Duodenal mucosa (tissue), 2 donors: ENCODE measurements at regions not wholly inside any gene's neighbourhood (a gene's known extent, or its start where the extent isn't known, plus 50 kb on each side); places are given as distances from the start of the nearest gene placed in this dataset.

Source experiments
- H3K27ac ChIP-seq: one replicate; pipeline ENCODE4 v1.7.0; 2013; ENCODE audit warnings: low read depth, low read length
- H3K27me3 ChIP-seq, 2 donors: one replicate each; pipeline ENCODE4 v1.7.0; 2013; ENCODE audit warnings: low read length in 2 of 2, control low read depth in 1 of 2; ENCODE audit not compliant: insufficient read depth in 2 of 2, control insufficient read depth in 1 of 2
- H3K36me3 ChIP-seq, 2 donors: one replicate each; pipeline ENCODE4 v1.7.0; 2013; ENCODE audit warnings: low read length in 2 of 2, control low read depth in 1 of 2; ENCODE audit not compliant: insufficient read depth in 2 of 2, control insufficient read depth in 1 of 2
- H3K4me1 ChIP-seq, 2 donors: one replicate each; pipeline ENCODE4 v1.7.0; 2013; ENCODE audit warnings: low read length in 2 of 2, control low read depth in 1 of 2; ENCODE audit not compliant: insufficient read depth in 2 of 2, control insufficient read depth in 1 of 2
- H3K4me3 ChIP-seq, 2 donors: one replicate each; pipeline ENCODE4 v1.7.0; 2013; ENCODE audit warnings: low read length in 2 of 2, low read depth in 1 of 2
- H3K9ac ChIP-seq, 2 donors: one replicate each; pipeline ENCODE4 v1.7.0; 2013; ENCODE audit warnings: low read length in 2 of 2, low read depth in 1 of 2
- H3K9me3 ChIP-seq, 2 donors: one replicate each; pipeline ENCODE4 v1.7.0; 2013; ENCODE audit warnings: low read length in 2 of 2, control low read depth in 1 of 2; ENCODE audit not compliant: control insufficient read depth in 1 of 2

DNA sequence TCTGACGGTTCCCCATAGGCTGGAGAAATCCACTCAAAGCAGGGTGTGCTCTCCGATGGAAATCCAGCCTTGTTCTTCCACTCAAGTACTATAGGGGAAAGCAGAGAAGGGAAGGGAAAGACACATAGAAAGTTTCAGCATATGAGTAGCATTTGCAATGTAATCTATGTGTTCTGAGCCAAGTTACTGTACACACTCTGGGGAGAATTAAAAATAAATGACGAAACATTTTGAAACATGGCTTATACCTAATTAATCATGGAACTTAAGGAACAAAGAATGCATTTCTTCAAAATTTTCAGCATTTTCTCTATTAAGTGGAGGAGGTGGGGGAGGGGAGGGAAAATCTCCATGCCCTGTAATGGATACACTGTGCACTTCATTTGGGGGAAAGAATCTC, 198.1 kb upstream of the HABP2 start:
- Histone ChIP-seq H3K9me3 (no peaks in the 10 kb centered on the region), H3K4me1 (no peaks in the 10 kb centered on the region), H3K36me3 (no peaks in the 10 kb centered on the region), H3K27ac (no peak overlapping the region), H3K4me3 (no peak overlapping the region), H3K27me3 (no peaks in the 10 kb centered on the region), H3K9ac (no peak overlapping the region)

DNA sequence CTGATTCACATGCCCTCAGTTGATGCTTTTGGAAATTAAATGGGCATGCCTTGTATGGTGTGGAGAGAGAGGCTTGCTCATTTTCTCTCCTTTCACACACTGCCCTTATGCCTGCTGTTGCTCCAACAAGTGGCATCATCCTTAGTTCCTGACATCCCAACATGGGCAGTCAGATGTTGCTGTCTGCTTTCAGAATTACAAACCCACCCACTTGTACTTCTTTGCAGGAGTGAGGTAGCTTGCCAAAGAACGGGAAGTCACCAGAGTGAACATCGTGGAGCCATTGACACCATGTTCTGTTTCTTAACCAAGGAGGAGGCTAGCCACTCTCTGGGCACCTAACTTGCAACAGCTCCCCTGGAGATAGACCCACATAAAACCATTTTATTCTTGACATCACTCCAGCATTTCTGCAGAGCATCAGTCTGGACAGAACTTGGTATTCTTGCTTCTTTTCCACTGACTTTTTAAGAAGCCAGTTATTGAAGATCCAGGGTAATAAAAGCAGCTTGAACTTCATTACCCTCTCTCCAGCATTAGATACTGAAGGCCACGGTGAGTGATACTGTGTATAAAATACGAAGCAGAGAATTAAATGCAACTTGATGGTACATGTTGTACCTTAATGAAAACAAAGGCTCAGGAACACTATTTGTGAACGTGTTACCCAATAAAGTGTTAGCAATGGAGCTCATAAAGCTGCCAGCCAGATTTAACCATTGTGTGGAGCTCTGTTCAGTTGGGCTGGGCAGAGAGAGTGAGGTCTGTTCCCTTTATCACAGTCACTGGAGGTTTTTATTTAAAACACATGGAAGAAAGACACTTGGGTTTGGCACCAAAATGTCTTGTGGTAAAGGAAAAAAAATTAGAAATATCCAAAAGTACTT, 195.8 kb upstream of the HABP2 start:
- Histone ChIP-seq H3K9ac (no peak overlapping the region), H3K27me3 (no peaks in the 10 kb centered on the region), H3K27ac (no peak overlapping the region), H3K36me3 (no peaks in the 10 kb centered on the region), H3K4me1 (no peaks in the 10 kb centered on the region), H3K9me3 (no peaks in the 10 kb centered on the region), H3K4me3 (no peak overlapping the region)

DNA sequence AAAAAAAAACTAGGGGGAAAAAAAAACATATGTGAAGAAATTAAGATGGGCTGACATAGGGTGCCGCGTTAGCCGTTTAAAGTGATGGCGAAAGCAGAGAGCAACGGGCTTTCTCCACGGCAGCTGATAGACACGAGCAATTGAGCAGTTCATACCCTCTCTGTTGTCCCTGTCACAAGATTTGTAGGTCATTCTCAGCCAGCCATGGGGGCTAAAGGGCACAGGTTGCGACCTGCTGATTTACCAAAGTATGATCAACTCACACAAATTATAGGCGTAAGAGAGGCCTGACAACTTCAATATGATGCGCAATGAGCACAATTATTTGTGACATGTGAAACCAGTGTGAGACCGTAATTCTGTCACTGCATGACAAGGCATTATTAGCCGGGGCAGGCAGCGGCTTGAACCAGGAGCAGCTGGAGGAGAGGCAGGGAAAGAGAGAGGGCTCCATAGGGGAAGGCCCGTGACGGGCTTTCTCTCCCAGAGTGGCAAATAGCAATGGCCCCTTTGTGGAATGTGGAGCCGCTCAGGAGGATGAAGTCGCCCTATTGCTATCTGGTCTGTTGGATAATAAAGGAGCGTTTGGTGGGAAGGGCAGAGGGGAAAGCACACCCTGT, 195.1 kb upstream of the HABP2 start:
- H3K36me3 ChIP-seq, result no peaks in the 10 kb centered on the region
- no peak overlapping the region for H3K9ac ChIP-seq
- no peaks in the 10 kb centered on the region for H3K9me3 ChIP-seq
- H3K4me1 ChIP-seq, result no peaks in the 10 kb centered on the region
- no peak overlapping the region for H3K27ac ChIP-seq
- H3K27me3 ChIP-seq, result no peaks in the 10 kb centered on the region
- no peak overlapping the region for H3K4me3 ChIP-seq

DNA sequence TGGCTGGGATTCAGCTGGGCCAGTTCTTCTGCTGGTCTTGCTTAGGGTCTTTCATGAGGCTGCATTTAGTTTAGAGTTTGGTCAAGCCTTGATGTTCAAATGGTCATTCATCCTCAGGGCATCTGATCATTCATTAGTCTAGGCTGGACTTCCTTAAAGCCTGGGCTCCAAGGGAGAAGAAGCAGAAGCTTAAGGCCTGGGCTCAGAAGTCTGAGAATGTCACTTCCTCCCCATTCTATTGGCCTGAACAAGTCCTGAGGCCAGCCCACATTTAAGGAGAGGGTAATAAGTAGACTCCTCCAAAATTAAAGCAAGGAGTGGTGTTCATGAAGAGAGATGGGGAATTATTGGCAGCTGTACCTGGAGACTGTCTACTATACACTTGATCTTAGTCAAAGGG, 193.2 kb upstream of the HABP2 start:
- Histone ChIP-seq H3K4me1 (no peaks in the 10 kb centered on the region), H3K4me3 (no peak overlapping the region), H3K36me3 (no peaks in the 10 kb centered on the region), H3K9me3 (no peaks in the 10 kb centered on the region), H3K9ac (no peak overlapping the region), H3K27ac (no peak overlapping the region), H3K27me3 (no peaks in the 10 kb centered on the region)

DNA sequence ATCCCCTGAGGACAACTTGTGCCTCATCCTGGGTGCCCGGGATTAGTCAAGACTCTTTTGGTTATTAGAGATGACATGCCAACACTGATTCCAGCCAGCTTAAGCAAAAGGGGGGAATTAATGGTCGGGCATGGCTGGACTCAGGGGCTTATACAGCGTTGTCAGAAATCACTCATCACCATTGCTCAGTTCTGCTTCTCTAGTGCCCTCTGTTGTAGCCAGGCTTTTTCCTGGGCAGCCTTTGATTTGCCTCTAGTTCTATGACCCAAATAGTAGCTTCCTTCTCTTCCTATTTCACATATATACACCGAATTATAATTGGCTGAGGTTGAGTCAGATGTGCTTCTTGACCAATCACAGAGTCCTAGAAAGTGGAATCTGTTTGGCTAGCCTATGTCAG, 192.0 kb upstream of the HABP2 start:
- H3K36me3 ChIP-seq, result no peaks in the 10 kb centered on the region
- H3K4me3 ChIP-seq, result no peak overlapping the region
- no peak overlapping the region for H3K27ac ChIP-seq
- no peaks in the 10 kb centered on the region for H3K27me3 ChIP-seq
- no peaks in the 10 kb centered on the region for H3K9me3 ChIP-seq
- no peaks in the 10 kb centered on the region for H3K4me1 ChIP-seq
- no peak overlapping the region for H3K9ac ChIP-seq

DNA sequence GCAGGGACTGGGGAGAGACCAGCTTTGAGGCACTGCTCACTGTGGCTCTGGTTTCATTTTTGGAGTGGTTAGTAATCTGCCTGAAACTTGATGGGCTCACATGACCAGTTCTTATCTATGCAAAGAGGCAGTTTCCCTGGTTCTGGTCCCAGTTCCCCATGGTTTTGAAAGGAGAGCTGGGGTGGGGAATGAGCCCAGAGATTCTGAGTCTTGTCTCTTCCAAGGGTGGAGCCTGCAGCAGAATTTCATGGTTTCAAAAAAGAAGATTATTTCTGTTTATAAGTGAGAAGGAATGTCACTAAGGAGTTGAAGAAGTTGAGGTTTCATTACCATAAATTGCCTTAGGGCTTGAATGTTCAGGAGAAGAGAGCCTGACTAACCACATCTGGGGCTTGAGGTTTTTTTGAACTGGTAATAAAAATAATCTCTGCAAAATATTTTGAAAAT, 190.2 kb upstream of the HABP2 start:
- no peak overlapping the region for H3K27ac ChIP-seq

DNA sequence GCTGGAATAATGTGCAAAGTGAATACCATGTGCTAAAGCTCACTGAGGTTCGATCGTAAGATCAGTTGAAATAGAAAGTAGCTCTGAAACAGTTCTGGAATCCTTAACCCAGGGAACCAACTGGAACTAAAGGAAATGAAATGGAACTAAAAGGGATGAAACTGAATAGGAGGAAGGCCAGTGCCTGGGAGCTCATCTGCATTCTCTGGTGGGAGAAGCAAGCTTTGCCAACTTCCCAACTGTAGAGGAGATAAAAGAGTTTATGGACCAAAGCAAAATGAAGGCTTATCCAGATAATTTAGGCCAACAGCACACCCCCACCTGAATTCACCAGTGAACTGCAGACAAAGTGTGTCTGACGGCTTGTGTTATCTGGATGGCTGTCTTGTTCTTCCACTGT, 188.6 kb upstream of the HABP2 start:
- no peak overlapping the region for H3K4me3 ChIP-seq
- H3K27ac ChIP-seq, result no peak overlapping the region
- H3K27me3 ChIP-seq, result no peaks in the 10 kb centered on the region
- H3K4me1 ChIP-seq, result no peaks in the 10 kb centered on the region
- no peaks in the 10 kb centered on the region for H3K9me3 ChIP-seq
- H3K9ac ChIP-seq, result no peak overlapping the region
- no peaks in the 10 kb centered on the region for H3K36me3 ChIP-seq

More for the DNA sequence above, 190.2 kb upstream of the HABP2 start:
- Histone ChIP-seq H3K4me1 (no peaks in the 10 kb centered on the region), H3K9ac (no peak overlapping the region), H3K27me3 (no peaks in the 10 kb centered on the region), H3K9me3 (no peaks in the 10 kb centered on the region), H3K4me3 (no peak overlapping the region), H3K36me3 (no peaks in the 10 kb centered on the region)

DNA sequence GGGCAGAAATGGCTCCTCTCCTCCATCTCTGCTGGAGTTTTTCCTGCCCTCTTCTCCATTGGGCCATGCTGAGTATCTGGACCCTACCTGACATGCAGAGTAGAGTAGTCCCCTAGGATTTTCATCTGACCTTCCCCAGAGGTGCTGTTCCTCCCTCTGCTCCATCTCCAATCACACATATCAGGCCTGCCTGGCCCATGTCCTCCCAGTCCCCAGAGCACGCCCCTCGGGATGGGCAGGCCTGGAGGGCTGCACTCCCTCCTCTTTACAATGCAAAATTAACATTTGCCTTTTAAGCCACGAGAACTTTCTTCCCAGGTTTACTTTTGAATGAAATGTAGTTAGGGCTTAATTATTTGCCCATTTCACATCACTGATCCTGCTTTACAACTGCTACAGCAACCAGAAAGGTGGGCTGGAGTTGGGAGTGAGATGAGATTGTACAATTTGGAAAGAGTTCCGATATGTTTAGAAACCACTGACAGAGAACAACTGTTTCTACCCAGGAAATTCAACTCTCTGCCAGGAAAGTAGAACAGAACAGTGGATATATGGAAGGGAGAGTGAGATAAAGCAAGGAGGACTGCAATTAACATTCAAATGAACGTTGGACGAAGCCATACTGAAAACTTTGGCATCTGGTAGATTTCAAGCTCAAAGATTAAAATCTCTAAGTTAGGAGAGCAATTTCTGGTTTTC, 184.0 kb upstream of the HABP2 start:
- Histone ChIP-seq H3K36me3 (no peaks in the 10 kb centered on the region), H3K27ac (no peak overlapping the region), H3K9ac (no peak overlapping the region)

DNA sequence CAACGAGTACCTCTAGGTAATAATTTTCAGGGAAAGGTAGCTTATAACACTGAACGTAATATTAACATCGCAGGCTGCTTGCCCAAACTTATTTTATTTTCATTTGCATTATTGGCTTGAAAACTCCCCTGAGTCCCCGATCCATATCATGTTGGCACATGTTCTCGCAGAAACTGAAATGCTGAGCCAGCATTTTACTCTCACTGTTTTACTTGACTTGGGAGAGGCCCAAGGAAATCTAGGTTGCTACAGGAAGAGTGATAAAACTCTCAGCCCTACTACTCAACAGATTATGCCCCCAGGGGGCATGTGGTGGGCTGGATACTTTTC, 183.5 kb upstream of the HABP2 start:
- H3K4me1 ChIP-seq, result no peaks in the 10 kb centered on the region
- H3K27ac ChIP-seq, result no peak overlapping the region
- H3K36me3 ChIP-seq, result no peaks in the 10 kb centered on the region
- no peak overlapping the region for H3K4me3 ChIP-seq
- H3K9ac ChIP-seq, result no peak overlapping the region
- no peaks in the 10 kb centered on the region for H3K9me3 ChIP-seq
- H3K27me3 ChIP-seq, result no peaks in the 10 kb centered on the region

More for the DNA sequence above, 184.0 kb upstream of the HABP2 start:
- H3K4me3 ChIP-seq, result no peak overlapping the region
- no peaks in the 10 kb centered on the region for H3K9me3 ChIP-seq
- H3K27me3 ChIP-seq, result no peaks in the 10 kb centered on the region
- no peaks in the 10 kb centered on the region for H3K4me1 ChIP-seq

DNA sequence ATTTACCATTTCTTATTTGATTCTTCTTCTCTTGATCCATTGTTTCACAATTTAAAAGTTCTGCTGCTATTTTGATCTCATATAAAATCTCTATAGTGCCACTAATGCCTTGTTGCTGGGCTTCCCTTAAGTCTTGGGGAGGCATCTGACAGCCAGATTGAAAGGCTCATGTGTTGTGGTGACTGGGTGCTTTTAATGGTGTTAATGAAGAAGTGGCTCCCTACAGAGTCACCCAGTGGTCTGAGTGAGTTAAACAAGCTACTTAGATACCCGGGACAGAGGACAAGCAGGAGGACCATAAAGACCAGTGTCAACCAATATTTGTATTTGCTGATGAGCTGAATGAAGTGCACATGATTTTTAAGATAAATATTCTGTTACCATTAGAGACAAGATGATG, 176.4 kb upstream of the HABP2 start:
- Histone ChIP-seq H3K36me3 (no peaks in the 10 kb centered on the region), H3K9ac (no peak overlapping the region), H3K27ac (no peak overlapping the region), H3K9me3 (no peaks in the 10 kb centered on the region), H3K4me3 (no peak overlapping the region), H3K4me1 (no peaks in the 10 kb centered on the region), H3K27me3 (peaks cover 0 to 5% of the 10 kb centered on the region in 2 donors)
